HG03378 (cell line): ENCODE measurements at regions not wholly inside any gene's neighbourhood (a gene's known extent, or its start where the extent isn't known, plus 50 kb on each side); places are given as distances from the start of the nearest gene placed in this dataset.

Source experiments
- ATAC-seq: cut with Tn5 transposase; IDR thresholded peaks from one replicate; pipeline ENCODE4 v1.9.1; 2021; ENCODE audit warnings: mild to moderate bottlenecking, moderate library complexity; ENCODE audit not compliant: unreplicated experiment

GRCh38 chr14:38850664-38851063 is 252.4 kb downstream of the SEC23A start:
- no peak for ATAC-seq

- no peak for ATAC-seq
These were observed 254.6 kb downstream of the SEC23A start for GRCh38 chr14:38848243-38848935.

GRCh38 chr14:38847161-38847560 is 255.9 kb downstream of the SEC23A start:
- ATAC-seq, result no peak

- ATAC-seq, result no peak
These were observed 263.2 kb downstream of the SEC23A start for GRCh38 chr14:38839694-38840365.

- no peak for ATAC-seq
These were observed 264.1 kb downstream of the SEC23A start for GRCh38 chr14:38838979-38839323.

- ATAC-seq, result no peak
These were observed 264.7 kb downstream of the SEC23A start for GRCh38 chr14:38838049-38838978.

GRCh38 chr14:38837343-38838048 is 265.5 kb downstream of the SEC23A start:
- no peak for ATAC-seq

GRCh38 chr14:38836539-38836938 is 266.5 kb downstream of the SEC23A start:
- no peak for ATAC-seq

- no peak for ATAC-seq
These were observed 267.2 kb downstream of the SEC23A start for GRCh38 chr14:38835874-38836273.

GRCh38 chr14:38828183-38828827 is 274.7 kb downstream of the SEC23A start:
- ATAC-seq, result no peak

GRCh38 chr14:38824706-38825105 is 278.3 kb downstream of the SEC23A start:
- ATAC-seq, result no peak

- ATAC-seq, result no peak
These were observed 284.5 kb downstream of the SEC23A start for GRCh38 chr14:38818555-38818954.

GRCh38 chr14:38808734-38809455 is 294.1 kb downstream of the SEC23A start:
- ATAC-seq, result no peak

GRCh38 chr14:38799671-38800070 is 303.4 kb downstream of the SEC23A start:
- ATAC-seq, result no peak

- ATAC-seq, result no peak
These were observed 308.4 kb downstream of the SEC23A start for GRCh38 chr14:38794677-38795076.

GRCh38 chr14:38791862-38792261 is 311.2 kb downstream of the SEC23A start:
- ATAC-seq, result no peak

GRCh38 chr14:38790916-38791315 is 312.1 kb downstream of the SEC23A start:
- ATAC-seq, result no peak

- no peak for ATAC-seq
These were observed 313.2 kb downstream of the SEC23A start for GRCh38 chr14:38789805-38790204.

- no peak for ATAC-seq
These were observed 315.0 kb downstream of the SEC23A start for GRCh38 chr14:38788060-38788459.

- no peak for ATAC-seq
These were observed 316.1 kb downstream of the SEC23A start for GRCh38 chr14:38786921-38787320.
